ENCODE measurements at regions not wholly inside any gene's neighbourhood (a gene's known extent, or its start where the extent isn't known, plus 50 kb on each side); places are given as distances from the start of the nearest gene placed in this dataset.
"Not testable (repeated sequence)": the region's sequence is repeated elsewhere in the genome, so short reads cannot be mapped to it uniquely, and the experiment has no call there.

DNA sequence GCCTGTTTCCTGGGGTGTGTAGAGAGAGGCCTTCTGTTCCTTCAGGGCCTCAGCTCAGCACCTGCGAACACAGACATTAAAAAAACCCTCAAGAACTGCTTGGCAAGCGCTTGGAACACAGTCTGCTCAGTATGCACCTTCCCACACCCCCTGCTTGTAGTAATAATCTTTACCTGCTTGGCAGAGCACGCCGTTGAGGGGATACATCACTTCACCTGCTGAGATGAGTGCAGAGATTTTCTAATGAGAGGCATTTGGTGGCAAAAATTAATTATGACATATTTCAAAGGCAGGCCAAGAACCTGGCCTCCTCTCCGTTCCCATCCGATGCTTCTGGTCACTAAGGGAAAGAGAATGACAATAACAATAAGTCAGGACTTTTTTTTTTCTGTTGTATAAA, 93.4 kb upstream of the DPP6 start:
- TF ChIP-seq, protein P1, sequence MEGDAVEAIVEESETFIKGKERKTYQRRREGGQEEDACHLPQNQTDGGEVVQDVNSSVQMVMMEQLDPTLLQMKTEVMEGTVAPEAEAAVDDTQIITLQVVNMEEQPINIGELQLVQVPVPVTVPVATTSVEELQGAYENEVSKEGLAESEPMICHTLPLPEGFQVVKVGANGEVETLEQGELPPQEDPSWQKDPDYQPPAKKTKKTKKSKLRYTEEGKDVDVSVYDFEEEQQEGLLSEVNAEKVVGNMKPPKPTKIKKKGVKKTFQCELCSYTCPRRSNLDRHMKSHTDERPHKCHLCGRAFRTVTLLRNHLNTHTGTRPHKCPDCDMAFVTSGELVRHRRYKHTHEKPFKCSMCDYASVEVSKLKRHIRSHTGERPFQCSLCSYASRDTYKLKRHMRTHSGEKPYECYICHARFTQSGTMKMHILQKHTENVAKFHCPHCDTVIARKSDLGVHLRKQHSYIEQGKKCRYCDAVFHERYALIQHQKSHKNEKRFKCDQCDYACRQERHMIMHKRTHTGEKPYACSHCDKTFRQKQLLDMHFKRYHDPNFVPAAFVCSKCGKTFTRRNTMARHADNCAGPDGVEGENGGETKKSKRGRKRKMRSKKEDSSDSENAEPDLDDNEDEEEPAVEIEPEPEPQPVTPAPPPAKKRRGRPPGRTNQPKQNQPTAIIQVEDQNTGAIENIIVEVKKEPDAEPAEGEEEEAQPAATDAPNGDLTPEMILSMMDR (conservative IDR thresholded peaks at IDR 0.05; ENCODE audit: low read length), result not testable (repeated sequence)
- not testable (repeated sequence) for TF ChIP-seq EZH2phosphoT487 (IDR thresholded peaks at IDR 0.05; ENCODE audit: borderline replicate concordance, low read depth, low read length)
